ENCODE measurements at regions not wholly inside any gene's neighbourhood (a gene's known extent, or its start where the extent isn't known, plus 50 kb on each side); places are given as distances from the start of the nearest gene placed in this dataset.
"Not testable (repeated sequence)": the region's sequence is repeated elsewhere in the genome, so short reads cannot be mapped to it uniquely, and the experiment has no call there.

DNA sequence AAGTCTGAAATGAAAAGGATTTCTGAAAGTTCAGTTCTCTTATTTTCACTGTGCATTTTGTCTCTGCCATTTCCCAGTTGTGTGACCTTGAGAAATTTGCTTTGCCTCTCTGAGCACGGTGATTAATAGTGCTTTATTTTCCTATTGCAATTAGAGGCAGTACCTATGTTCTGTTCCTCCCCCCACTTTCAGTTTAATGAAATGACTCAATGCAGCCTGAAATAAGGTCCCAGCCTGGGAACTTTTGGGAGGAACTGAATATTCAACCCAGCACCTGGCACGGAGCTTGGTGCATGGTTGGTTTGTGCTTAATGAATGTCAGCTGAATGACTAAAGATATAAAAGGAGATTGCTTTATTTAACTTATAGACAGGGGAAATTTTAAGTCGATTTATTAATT lies 352.6 kb downstream of the PDCD6IP start:
- no peak overlapping the region for H3K4me3 ChIP-seq (replicated peaks in 1 of 2; ENCODE audit: low read depth in 2 of 2, low read length in 2 of 2)
- DNase-seq (ENCODE audit: low read depth in 2 of 2) = no peak
- TF ChIP-seq, protein P1, sequence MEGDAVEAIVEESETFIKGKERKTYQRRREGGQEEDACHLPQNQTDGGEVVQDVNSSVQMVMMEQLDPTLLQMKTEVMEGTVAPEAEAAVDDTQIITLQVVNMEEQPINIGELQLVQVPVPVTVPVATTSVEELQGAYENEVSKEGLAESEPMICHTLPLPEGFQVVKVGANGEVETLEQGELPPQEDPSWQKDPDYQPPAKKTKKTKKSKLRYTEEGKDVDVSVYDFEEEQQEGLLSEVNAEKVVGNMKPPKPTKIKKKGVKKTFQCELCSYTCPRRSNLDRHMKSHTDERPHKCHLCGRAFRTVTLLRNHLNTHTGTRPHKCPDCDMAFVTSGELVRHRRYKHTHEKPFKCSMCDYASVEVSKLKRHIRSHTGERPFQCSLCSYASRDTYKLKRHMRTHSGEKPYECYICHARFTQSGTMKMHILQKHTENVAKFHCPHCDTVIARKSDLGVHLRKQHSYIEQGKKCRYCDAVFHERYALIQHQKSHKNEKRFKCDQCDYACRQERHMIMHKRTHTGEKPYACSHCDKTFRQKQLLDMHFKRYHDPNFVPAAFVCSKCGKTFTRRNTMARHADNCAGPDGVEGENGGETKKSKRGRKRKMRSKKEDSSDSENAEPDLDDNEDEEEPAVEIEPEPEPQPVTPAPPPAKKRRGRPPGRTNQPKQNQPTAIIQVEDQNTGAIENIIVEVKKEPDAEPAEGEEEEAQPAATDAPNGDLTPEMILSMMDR (IDR thresholded peaks at IDR 0.05; ENCODE audit: low read depth, low read length) = no peak

GRCh38 chr3:34152656-34153055 lies 354.2 kb downstream of the PDCD6IP start:
- TF ChIP-seq, protein P1 (IDR thresholded peaks at IDR 0.05; ENCODE audit: low read depth, low read length) = no peak
- H3K4me3 ChIP-seq (replicated peaks in 1 of 2; ENCODE audit: low read depth in 2 of 2, low read length in 2 of 2) = no peak overlapping the region
- DNase-seq (ENCODE audit: low read depth in 2 of 2) = no peak

DNA sequence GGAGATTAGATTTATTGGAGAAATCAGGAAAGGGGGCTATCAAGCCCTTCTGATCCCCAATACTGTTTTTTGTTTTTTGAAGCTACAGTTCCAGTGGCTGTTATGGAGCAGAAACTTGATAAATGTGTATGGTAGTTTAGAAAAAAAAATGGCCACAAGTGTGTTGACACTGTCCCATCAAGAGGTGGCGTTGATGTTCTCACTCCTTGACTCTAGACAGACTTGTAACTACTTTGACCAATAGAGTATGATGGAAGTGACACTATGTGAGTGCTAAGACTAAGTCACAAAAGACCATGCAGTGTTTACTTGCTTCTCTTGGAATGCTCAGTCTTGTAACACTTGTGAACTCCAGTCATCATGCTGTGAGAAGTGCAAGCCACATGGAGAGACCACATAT lies 356.7 kb downstream of the PDCD6IP start:
- DNase-seq (ENCODE audit: low read depth in 2 of 2) = no peak
- TF ChIP-seq, protein P1 (IDR thresholded peaks at IDR 0.05; ENCODE audit: low read depth, low read length) = no peak

DNA sequence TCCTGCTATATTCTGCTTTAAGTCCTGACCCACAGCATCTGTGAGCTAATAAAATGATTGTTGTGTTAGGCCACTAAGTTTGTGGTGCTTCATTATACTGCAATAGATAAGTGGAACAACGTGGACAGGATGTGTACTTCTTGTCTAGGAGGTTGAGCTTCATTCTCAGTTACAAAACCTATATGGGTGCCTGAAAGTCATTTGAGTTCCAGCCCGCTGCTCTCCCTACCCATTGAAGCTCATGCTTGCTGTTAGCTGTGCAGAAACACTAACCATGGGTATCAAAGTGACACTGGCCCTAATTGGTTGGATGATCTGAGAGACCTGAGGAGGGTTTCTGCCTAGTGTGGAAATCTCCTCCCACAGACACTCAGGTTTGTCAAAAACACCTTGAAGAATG lies 357.2 kb downstream of the PDCD6IP start:
- TF ChIP-seq, protein P1 (IDR thresholded peaks at IDR 0.05; ENCODE audit: low read depth, low read length) = no peak
- DNase-seq (ENCODE audit: low read depth in 2 of 2) = no peak

More for the DNA sequence above, 356.7 kb downstream of the PDCD6IP start:
- no peak overlapping the region for H3K4me3 ChIP-seq (replicated peaks in 1 of 2; ENCODE audit: low read depth in 2 of 2, low read length in 2 of 2)

GRCh38 chr3:34157491-34157890 lies 359.1 kb downstream of the PDCD6IP start:
- DNase-seq (ENCODE audit: low read depth in 2 of 2) = no peak
- H3K4me3 ChIP-seq (replicated peaks in 1 of 2; ENCODE audit: low read depth in 2 of 2, low read length in 2 of 2) = no peak overlapping the region
- TF ChIP-seq, protein P1 (IDR thresholded peaks at IDR 0.05; ENCODE audit: low read depth, low read length) = no peak

More for the DNA sequence above, 357.2 kb downstream of the PDCD6IP start:
- no peak overlapping the region for H3K4me3 ChIP-seq (replicated peaks in 1 of 2; ENCODE audit: low read depth in 2 of 2, low read length in 2 of 2)

GRCh38 chr3:34159613-34160420 lies 361.4 kb downstream of the PDCD6IP start:
- TF ChIP-seq, protein P1 (IDR thresholded peaks at IDR 0.05; ENCODE audit: low read depth, low read length) = no peak
- no peak overlapping the region for H3K4me3 ChIP-seq (replicated peaks in 1 of 2; ENCODE audit: low read depth in 2 of 2, low read length in 2 of 2)
- no peak for DNase-seq (ENCODE audit: low read depth in 2 of 2)

GRCh38 chr3:34169636-34170035 lies 371.2 kb downstream of the PDCD6IP start:
- DNase-seq (ENCODE audit: low read depth in 2 of 2) = not testable (repeated sequence)

More at GRCh38 chr3:34169636-34170035, 371.2 kb downstream of the PDCD6IP start:
- H3K4me3 ChIP-seq (replicated peaks in 1 of 2; ENCODE audit: low read depth in 2 of 2, low read length in 2 of 2) = not testable (repeated sequence)
